ENCODE measurements at regions not wholly inside any gene's neighbourhood (a gene's known extent, or its start where the extent isn't known, plus 50 kb on each side); places are given as distances from the start of the nearest gene placed in this dataset.

DNA sequence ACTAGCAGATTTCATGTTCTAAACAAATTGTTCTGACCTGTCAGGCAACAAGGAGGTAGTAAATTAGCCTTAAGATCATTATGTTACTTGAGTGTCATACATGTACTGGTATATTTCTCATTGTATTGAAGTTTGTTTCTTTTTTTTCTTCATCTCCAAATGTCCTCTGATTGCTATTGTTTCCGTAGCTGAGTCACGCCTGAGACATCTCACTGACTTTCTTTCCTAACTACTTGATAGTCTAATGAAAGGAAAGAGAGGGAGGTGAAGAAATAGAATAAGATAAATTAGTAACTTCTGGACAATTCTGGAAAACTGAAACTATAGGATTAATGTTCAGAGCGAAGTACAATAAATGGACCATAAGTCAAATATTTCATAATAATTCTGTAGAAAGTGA, 1049.9 kb downstream of the TSN start:
- TF ChIP-seq POLR2A (IDR thresholded peaks at IDR 0.05; ENCODE audit: low read length) (no peak), GATA1 (IDR thresholded peaks at IDR 0.05; ENCODE audit: low read depth, low read length) (no peak)
